A549 (cell line): ENCODE measurements at regions not wholly inside any gene's neighbourhood (a gene's known extent, or its start where the extent isn't known, plus 50 kb on each side); places are given as distances from the start of the nearest gene placed in this dataset.

Experiments used
- ATAC-seq, 2 experiments: fragments of 200-7000 bp in 1 of 2; fragments of >200 bp in 1 of 2; cut with Nextera tagmentation in 1 of 2; cut with Tn5 transposase in 1 of 2; 3 replicates each; pipeline versions ENCODE4 v1.8.0 to v1.9.1; 2018 to 2020; ENCODE audit warnings: mild to moderate bottlenecking in 1 of 2, moderate library complexity in 1 of 2
- CTCF ChIA-PET: fragments of 300-600 bp; sonication (Branson Sonifier 250); formaldehyde crosslinking; extraction: SDS; loops from one replicate; lab custom pipeline; 2021; ENCODE audit warnings: antibody characterized with exemption, inconsistent platforms; lab: Yijun Ruan, JAX
- POLR2A ChIA-PET: fragments of 350-600 bp; formaldehyde crosslinking; extraction: SDS; loops from one replicate; lab custom pipeline; 2021; ENCODE audit warnings: antibody characterized with exemption, inconsistent platforms; lab: Yijun Ruan, JAX
- DNase-seq, 2 experiments: peaks; one replicate each; pipeline versions ENCODE4 v3.0.0 to v3.0.0-alpha.2; 2011 to 2016; ENCODE audit warnings: low read depth in 1 of 2, low spot score in 1 of 2
- FAIRE-seq: peaks from 2 replicates; lab custom pipeline; 2011; peaks lifted over from hg19 to GRCh38; lab: Jason Lieb, UNC
- H3K27ac ChIP-seq, 2 experiments: fragments of >200 bp; sonication (Bioruptor Twin); formaldehyde crosslinking; 3 replicates each; pipeline ENCODE4 v1.5.1; 2016 to 2017
- H3K4me1 ChIP-seq: fragments of >200 bp; sonication (Bioruptor Twin); formaldehyde crosslinking; 3 replicates; pipeline ENCODE4 v1.6.1; 2016
- H3K4me2 ChIP-seq: fragments of >200 bp; sonication (Bioruptor Twin); formaldehyde crosslinking; 3 replicates; pipeline ENCODE4 v1.6.1; 2016
- H3K4me3 ChIP-seq: fragments of >200 bp; sonication (Bioruptor Twin); formaldehyde crosslinking; 3 replicates; pipeline ENCODE4 v1.5.1; 2016
- H3K9me3 ChIP-seq: fragments of >200 bp; sonication (Bioruptor Twin); formaldehyde crosslinking; 3 replicates; pipeline ENCODE4 v1.6.1; 2016
- EHMT2 ChIP-seq: fragments of 200-600 bp; sonication (generic); IDR thresholded peaks from 2 replicates; pipeline ENCODE4 v1.6.1; 2016; ENCODE audit warnings: antibody characterized with exemption, low read depth, mild to moderate bottlenecking, moderate library complexity
- ESRRA ChIP-seq: fragments of 150-350 bp; IDR thresholded peaks from 2 replicates; pipeline ENCODE4 v1.6.1; 2014; ENCODE audit warnings: mild to moderate bottlenecking, low read length, borderline replicate concordance
- FOSL2 ChIP-seq, 2 experiments: fragments of 450-650 bp in 1 of 2; fragments of >200 bp in 1 of 2; sonication (Bioruptor Twin) in 1 of 2; formaldehyde crosslinking; IDR thresholded peaks; 2 replicates each; pipeline versions ENCODE4 v1.5.0 to v1.6.1; 2016 to 2020; ENCODE audit warnings: mild to moderate bottlenecking in 1 of 2, moderate library complexity in 1 of 2
- SMC3 ChIP-seq: fragments of >200 bp; sonication (Bioruptor Twin); formaldehyde crosslinking; IDR thresholded peaks from 3 replicates; pipeline ENCODE4 v1.6.1; 2018; ENCODE audit warnings: inconsistent platforms
- USF2 ChIP-seq: fragments of 450-650 bp; IDR thresholded peaks from 2 replicates; pipeline ENCODE4 v1.6.1; 2014; ENCODE audit warnings: antibody characterized with exemption
- WGBS: methylation state at CpG from one replicate; pipeline ENCODE4 v1.1.6; 2017; ENCODE audit errors: missing lambda C conversion rate; 5-methylcytosine and 5-hydroxymethylcytosine counted together
- TF ChIP-seq, protein P1 (sequence below): fragments of 200-600 bp; sonication (generic); IDR thresholded peaks from 2 replicates; pipeline ENCODE4 v1.6.1; 2016; ENCODE audit warnings: antibody characterized with exemption, mild to moderate bottlenecking, moderate library complexity

DNA sequence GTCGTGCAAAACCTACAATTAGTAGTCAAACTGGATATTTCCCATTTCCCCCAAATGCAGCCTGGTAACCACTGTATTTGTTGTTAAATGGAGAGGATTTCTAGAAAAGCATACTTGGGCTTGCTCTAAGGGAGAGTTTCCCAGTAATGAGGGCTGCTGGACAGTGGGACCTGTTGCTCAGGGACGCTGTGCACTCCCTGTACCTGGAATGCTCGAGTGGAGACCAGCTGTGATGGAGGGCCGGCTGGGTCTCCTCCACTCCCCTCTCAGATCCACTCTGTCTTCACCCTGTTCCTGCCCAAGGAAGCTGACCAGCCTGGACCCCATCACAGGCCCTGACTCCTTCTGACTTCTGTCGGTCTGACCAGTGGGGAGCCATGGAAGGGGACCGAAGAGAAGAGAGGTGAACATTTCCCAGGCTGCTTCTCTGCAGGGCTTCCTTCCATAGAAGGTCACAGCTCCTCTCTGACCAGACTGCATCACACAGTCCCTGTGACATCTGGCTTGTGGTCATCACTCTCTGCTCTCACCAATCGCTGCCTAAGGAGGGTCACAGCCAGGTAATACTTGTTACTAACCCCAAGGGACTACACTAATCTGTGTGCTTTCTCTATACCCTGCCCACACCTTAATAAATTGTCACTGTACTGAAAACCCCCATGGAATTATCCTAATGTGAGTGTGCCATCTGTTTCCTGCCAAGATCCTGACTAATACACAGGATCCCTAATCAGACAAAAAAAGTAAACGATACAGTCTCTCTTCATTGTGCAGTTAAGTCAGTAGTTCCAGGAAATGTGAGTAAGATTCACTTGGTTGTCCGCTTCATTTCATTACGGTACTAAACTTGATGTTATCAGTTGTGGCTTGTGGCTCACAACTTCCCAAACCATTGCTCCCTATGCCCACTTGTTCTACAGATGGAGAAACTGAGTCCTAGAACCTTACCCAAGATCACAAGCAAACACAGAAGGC lies 102.4 kb downstream of the CCT6B start:
- FAIRE-seq (no peak), DNase-seq (no peak), ATAC-seq (peak; percentile 28 to 32; a peak in 4 of 6 replicates)
- CTCF ChIA-PET, result no interaction called here
- no peak overlapping the region for H3K4me2 ChIP-seq
- WGBS, result 3% methylated on average over 10 of the region's 10 CpGs
- no peaks in the 10 kb centered on the region for H3K4me1 ChIP-seq
- TF ChIP-seq USF2 (no peak), SMC3 (no peak)
- H3K4me3 ChIP-seq, result no peak overlapping the region
- no peaks in the 10 kb centered on the region for H3K9me3 ChIP-seq
- POLR2A ChIA-PET, result no interaction called here
- H3K27ac ChIP-seq, result no peak overlapping the region

GRCh38 chr17:34853924-34854323 lies 107.3 kb downstream of the CCT6B start:
- 30% methylated on average over 4 of the region's 4 CpGs for WGBS
- Histone ChIP-seq H3K4me1 (no peaks in the 10 kb centered on the region), H3K27ac (no peak overlapping the region), H3K4me3 (no peak overlapping the region), H3K9me3 (no peaks in the 10 kb centered on the region), H3K4me2 (no peak overlapping the region)
- TF ChIP-seq ESRRA, result no peak
- TF ChIP-seq FOSL2 (IDR thresholded peaks at IDR 0.05), result no peak
- no peak for TF ChIP-seq FOSL2 (CRISPR knock-in tag; IDR thresholded peaks at IDR 0.05)
- TF ChIP-seq EHMT2, result no peak
- CTCF ChIA-PET, result interaction anchor here (1.7 kb wide), 1 partner anchor 38 kb away, joined by 4 read pairs; no protein-coding TSS in a partner anchor
- DNase-seq (no peak), FAIRE-seq (no peak), ATAC-seq (no peak)
- POLR2A ChIA-PET, result no interaction called here

DNA sequence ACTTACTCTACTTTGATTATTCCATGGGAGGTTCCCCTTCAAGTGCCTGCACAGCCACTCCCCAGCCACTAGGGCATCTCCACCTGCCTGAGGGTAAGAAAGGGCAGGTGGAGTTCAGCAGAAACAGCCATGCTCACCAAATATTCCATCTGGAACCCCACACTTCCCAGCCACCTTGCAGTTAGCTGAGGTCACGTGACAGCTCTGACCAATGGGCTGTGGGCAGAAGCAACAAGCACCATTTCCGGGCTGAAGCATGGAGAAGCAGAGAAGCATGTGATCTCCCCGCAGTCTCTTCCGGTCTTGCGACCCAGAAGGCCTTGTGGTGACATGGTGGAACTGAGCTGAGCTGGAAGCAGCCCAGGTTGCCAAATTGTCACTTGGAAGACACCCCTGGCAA lies 108.6 kb downstream of the CCT6B start:
- POLR2A ChIA-PET, result no interaction called here

More for the DNA sequence above, 108.6 kb downstream of the CCT6B start:
- no peak overlapping the region for H3K27ac ChIP-seq
- no peaks in the 10 kb centered on the region for H3K9me3 ChIP-seq
- FAIRE-seq, result no peak
- CTCF ChIA-PET, result interaction anchor here (0.6 to 1.7 kb wide), 4 partner anchors 11 to 51 kb away, joined by 3 to 5 read pairs (median 4); no protein-coding TSS in a partner anchor
- peak in 1 of 2 experiments; percentile 63; a peak in 3 of 6 replicates for ATAC-seq
- no peak overlapping the region for H3K4me3 ChIP-seq
- TF ChIP-seq, protein P1, sequence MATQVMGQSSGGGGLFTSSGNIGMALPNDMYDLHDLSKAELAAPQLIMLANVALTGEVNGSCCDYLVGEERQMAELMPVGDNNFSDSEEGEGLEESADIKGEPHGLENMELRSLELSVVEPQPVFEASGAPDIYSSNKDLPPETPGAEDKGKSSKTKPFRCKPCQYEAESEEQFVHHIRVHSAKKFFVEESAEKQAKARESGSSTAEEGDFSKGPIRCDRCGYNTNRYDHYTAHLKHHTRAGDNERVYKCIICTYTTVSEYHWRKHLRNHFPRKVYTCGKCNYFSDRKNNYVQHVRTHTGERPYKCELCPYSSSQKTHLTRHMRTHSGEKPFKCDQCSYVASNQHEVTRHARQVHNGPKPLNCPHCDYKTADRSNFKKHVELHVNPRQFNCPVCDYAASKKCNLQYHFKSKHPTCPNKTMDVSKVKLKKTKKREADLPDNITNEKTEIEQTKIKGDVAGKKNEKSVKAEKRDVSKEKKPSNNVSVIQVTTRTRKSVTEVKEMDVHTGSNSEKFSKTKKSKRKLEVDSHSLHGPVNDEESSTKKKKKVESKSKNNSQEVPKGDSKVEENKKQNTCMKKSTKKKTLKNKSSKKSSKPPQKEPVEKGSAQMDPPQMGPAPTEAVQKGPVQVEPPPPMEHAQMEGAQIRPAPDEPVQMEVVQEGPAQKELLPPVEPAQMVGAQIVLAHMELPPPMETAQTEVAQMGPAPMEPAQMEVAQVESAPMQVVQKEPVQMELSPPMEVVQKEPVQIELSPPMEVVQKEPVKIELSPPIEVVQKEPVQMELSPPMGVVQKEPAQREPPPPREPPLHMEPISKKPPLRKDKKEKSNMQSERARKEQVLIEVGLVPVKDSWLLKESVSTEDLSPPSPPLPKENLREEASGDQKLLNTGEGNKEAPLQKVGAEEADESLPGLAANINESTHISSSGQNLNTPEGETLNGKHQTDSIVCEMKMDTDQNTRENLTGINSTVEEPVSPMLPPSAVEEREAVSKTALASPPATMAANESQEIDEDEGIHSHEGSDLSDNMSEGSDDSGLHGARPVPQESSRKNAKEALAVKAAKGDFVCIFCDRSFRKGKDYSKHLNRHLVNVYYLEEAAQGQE, result no peak
- TF ChIP-seq USF2, result peak; percentile 83
- no peaks in the 10 kb centered on the region for H3K4me1 ChIP-seq
- WGBS, result 40% methylated on average over 5 of the region's 5 CpGs
- no peak overlapping the region for H3K4me2 ChIP-seq
- DNase-seq, result peak in 1 of 2 experiments; percentile 40
